HEK293T (cell line): ENCODE measurements at regions not wholly inside any gene's neighbourhood (a gene's known extent, or its start where the extent isn't known, plus 50 kb on each side); places are given as distances from the start of the nearest gene placed in this dataset.

Experiments
- BHLHE40 ChIP-seq: fragments of 450-650 bp; IDR thresholded peaks from 2 replicates; pipeline ENCODE4 v1.6.1; 2016; ENCODE audit warnings: mild to moderate bottlenecking, moderate library complexity, borderline replicate concordance
- FOXK2 ChIP-seq: fragments of 450-650 bp; IDR thresholded peaks from 2 replicates; pipeline ENCODE4 v1.6.1; 2016; ENCODE audit warnings: mild to moderate bottlenecking
- HDGF ChIP-seq: fragments of 450-650 bp; IDR thresholded peaks from 2 replicates; pipeline ENCODE4 v1.6.1; 2017; ENCODE audit warnings: antibody characterized with exemption, borderline replicate concordance
- SP1 ChIP-seq: fragments of 450-650 bp; IDR thresholded peaks from 2 replicates; pipeline ENCODE4 v1.6.1; 2017
- TARDBP ChIP-seq: fragments of 450-650 bp; IDR thresholded peaks from 2 replicates; pipeline ENCODE4 v1.6.1; 2016
- ZNF384 ChIP-seq: fragments of 450-650 bp; IDR thresholded peaks from 2 replicates; pipeline ENCODE4 v1.6.1; 2016
- TF ChIP-seq, protein P1 (sequence below): fragments of 450-650 bp; IDR thresholded peaks from 2 replicates; pipeline ENCODE4 v1.6.1; 2016

DNA sequence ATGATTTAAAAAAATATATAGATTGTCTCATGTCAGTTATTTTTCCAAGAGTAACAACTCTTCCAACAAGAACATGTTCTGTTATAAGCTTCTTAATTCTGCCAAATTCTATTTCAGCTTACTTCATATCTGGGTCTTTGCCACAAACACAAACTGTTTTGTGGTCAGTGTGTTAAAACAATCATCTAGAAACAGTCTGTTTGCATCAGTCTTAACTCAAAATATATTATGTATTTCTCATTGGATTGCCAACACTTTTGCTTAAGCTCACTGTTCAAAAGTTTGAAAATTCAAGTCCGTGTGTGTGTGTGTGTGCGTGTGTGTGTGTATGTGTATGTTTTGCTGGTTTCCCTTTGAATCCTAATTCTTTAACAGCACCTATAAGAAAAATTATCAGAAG, 752.3 kb upstream of the NDST4 start:
- TF ChIP-seq FOXK2 (no peak), BHLHE40 (no peak), SP1 (no peak), TARDBP (no peak), HDGF (no peak), ZNF384 (no peak)
- TF ChIP-seq, protein P1, sequence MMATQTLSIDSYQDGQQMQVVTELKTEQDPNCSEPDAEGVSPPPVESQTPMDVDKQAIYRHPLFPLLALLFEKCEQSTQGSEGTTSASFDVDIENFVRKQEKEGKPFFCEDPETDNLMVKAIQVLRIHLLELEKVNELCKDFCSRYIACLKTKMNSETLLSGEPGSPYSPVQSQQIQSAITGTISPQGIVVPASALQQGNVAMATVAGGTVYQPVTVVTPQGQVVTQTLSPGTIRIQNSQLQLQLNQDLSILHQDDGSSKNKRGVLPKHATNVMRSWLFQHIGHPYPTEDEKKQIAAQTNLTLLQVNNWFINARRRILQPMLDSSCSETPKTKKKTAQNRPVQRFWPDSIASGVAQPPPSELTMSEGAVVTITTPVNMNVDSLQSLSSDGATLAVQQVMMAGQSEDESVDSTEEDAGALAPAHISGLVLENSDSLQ, result no peak
